Upper lobe of right lung (tissue), 1 donor: ENCODE measurements at regions not wholly inside any gene's neighbourhood (a gene's known extent, or its start where the extent isn't known, plus 50 kb on each side); places are given as distances from the start of the nearest gene placed in this dataset.

ENCODE experiments used
- ATAC-seq: fragments of 200-7000 bp; cut with Tn5 transposase; one replicate; pipeline ENCODE4 v1.9.1; 2020; ENCODE audit warnings: mild to moderate bottlenecking, moderate library complexity
- DNase-seq: peaks from one replicate; pipeline ENCODE4 v3.0.0-alpha.2; 2020
- H3K27ac ChIP-seq: fragments of 200-600 bp; one replicate; pipeline ENCODE4 v1.8.0; 2022
- H3K27me3 ChIP-seq: fragments of 200-600 bp; one replicate; pipeline ENCODE4 v1.8.0; 2022; ENCODE audit warnings: mild to moderate bottlenecking
- H3K36me3 ChIP-seq: fragments of 200-600 bp; one replicate; pipeline ENCODE4 v1.8.0; 2022
- H3K4me1 ChIP-seq: fragments of 200-600 bp; one replicate; pipeline ENCODE4 v1.8.0; 2022
- H3K4me3 ChIP-seq: fragments of 200-600 bp; one replicate; pipeline ENCODE4 v1.8.0; 2022; ENCODE audit warnings: mild to moderate bottlenecking
- H3K9me3 ChIP-seq: fragments of 200-600 bp; one replicate; pipeline ENCODE4 v1.8.0; 2022
- CTCF ChIP-seq: fragments of 200-600 bp; IDR thresholded peaks from one replicate; pipeline ENCODE4 v1.8.0; 2022; ENCODE audit warnings: antibody characterized with exemption
- intact Hi-C: fragments of 100-400 bp; cut with DNase I; formaldehyde crosslinking; loops from one replicate; pipeline ENCODE4 v1.11.0; 2022
- donor health status: DM: no; HTN: yes; CAD: no; lungs with severe emphysema.

- ATAC-seq (no peak), DNase-seq (no peak)
- no peaks in the 10 kb centered on the region for H3K36me3 ChIP-seq
- H3K4me1 ChIP-seq = no peaks in the 10 kb centered on the region
- no peak for TF ChIP-seq CTCF
- H3K9me3 ChIP-seq = no peaks in the 10 kb centered on the region
- H3K27ac ChIP-seq = no peak overlapping the region
- H3K4me3 ChIP-seq = no peak overlapping the region
- intact Hi-C loops = no loop called here
- H3K27me3 ChIP-seq = no peaks in the 10 kb centered on the region
These were observed 52.1 kb downstream of the STYXL2 start for GRCh38 chr1:167145965-167146364.

GRCh38 chr1:167146903-167147539 is 53.1 kb downstream of the STYXL2 start:
- intact Hi-C loops = no loop called here

GRCh38 chr1:167148421-167148820 is 54.5 kb downstream of the STYXL2 start:
- H3K4me3 ChIP-seq = no peak overlapping the region
- no peak for TF ChIP-seq CTCF
- no peaks in the 10 kb centered on the region for H3K9me3 ChIP-seq
- DNase-seq (no peak), ATAC-seq (no peak)
- no peaks in the 10 kb centered on the region for H3K36me3 ChIP-seq
- no peaks in the 10 kb centered on the region for H3K27me3 ChIP-seq
- intact Hi-C loops = no loop called here
- H3K4me1 ChIP-seq = no peaks in the 10 kb centered on the region
- H3K27ac ChIP-seq = no peak overlapping the region

More at GRCh38 chr1:167146903-167147539, 53.1 kb downstream of the STYXL2 start:
- Histone ChIP-seq H3K4me3 (no peak overlapping the region), H3K27ac (no peak overlapping the region), H3K9me3 (no peaks in the 10 kb centered on the region), H3K27me3 (no peaks in the 10 kb centered on the region), H3K36me3 (no peaks in the 10 kb centered on the region), H3K4me1 (no peaks in the 10 kb centered on the region)
- ATAC-seq = no peak
- no peak for TF ChIP-seq CTCF
- no peak for DNase-seq

GRCh38 chr1:167149793-167150491 is 56.1 kb downstream of the STYXL2 start:
- no peak overlapping the region for H3K4me3 ChIP-seq
- intact Hi-C loops = no loop called here
- no peaks in the 10 kb centered on the region for H3K9me3 ChIP-seq
- no peaks in the 10 kb centered on the region for H3K27me3 ChIP-seq
- TF ChIP-seq CTCF = no peak
- no peak for ATAC-seq
- H3K36me3 ChIP-seq = no peaks in the 10 kb centered on the region
- DNase-seq = no peak
- H3K4me1 ChIP-seq = no peaks in the 10 kb centered on the region
- H3K27ac ChIP-seq = no peak overlapping the region

- H3K36me3 ChIP-seq = no peaks in the 10 kb centered on the region
- no peaks in the 10 kb centered on the region for H3K27me3 ChIP-seq
- H3K27ac ChIP-seq = no peak overlapping the region
- H3K9me3 ChIP-seq = no peaks in the 10 kb centered on the region
- no peak overlapping the region for H3K4me3 ChIP-seq
- H3K4me1 ChIP-seq = no peaks in the 10 kb centered on the region
- DNase-seq = no peak
- no peak for ATAC-seq
- no peak for TF ChIP-seq CTCF
- intact Hi-C loops = no loop called here
These were observed 56.6 kb downstream of the STYXL2 start for GRCh38 chr1:167150492-167150833.
